Ureter (tissue), 1 donor: ENCODE measurements at regions not wholly inside any gene's neighbourhood (a gene's known extent, or its start where the extent isn't known, plus 50 kb on each side); places are given as distances from the start of the nearest gene placed in this dataset.

Experiments
- DNase-seq: peaks from one replicate; pipeline ENCODE4 v3.0.0-alpha.2; 2020; ENCODE audit warnings: low spot score
- donor health status: DM: yes; HTN: yes; CAD: no.

DNA sequence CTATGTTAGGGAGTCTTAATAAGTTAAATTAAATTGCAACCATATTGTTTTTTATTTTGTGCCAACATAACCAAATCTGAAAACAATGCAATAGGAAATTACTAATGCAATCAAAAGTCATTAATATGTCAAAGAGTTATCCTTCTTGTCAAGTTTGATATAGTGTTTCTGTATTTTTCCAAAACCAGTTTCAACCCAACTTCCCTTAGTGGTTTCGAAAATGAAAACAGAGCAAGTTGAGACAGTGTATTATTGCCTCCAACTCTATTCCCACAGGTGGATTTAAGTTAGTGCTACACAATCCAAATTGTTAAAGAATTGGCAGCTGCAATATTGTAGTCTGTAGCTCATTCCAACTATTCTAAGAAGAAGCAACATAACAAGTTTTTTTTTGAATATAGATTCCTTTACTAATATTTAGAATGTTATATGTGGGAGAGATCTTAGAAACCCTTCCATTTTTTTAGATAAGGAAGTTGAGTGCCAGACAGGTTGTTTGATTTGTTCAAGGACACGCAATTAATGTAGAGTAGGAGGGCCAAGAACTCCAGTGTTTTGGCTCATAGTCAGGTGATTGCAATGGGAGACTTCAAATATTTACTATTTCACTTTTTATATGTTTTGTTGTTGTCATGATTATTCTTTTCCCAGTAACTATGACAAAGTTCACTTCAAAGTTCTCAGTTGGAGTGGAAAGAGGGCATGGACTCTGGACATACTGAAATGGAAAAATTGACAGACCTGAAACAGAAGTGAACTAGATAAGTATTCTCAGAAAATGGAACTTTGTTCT is 282.4 kb upstream of the HSF2 start:
- no peak for DNase-seq

DNA sequence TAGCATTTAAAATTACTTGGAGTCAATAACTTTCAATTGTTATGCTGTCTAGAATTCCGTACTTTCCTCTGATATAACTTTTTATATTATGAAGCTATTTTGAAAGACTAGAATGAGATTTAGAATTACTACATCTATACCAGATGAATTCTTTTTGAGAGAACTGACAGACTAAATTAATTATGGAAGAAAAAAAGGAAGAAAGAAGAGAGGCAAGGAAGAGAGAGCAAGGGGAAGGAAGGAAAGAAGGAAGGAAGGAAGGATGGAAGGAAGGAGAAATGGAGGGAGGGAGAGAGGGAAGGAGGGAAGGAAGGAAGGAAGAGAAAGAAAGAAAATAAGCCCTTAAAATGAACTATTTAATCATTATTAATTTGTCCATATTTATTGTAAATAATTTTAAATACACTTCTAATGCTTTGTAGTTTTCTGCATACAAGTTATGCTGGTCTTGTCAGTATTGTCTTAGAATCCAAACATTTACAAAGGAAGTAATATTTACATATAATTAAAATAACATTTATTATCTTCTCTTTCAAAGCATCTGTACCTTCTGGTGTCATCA is 280.4 kb upstream of the HSF2 start:
- no peak for DNase-seq

DNA sequence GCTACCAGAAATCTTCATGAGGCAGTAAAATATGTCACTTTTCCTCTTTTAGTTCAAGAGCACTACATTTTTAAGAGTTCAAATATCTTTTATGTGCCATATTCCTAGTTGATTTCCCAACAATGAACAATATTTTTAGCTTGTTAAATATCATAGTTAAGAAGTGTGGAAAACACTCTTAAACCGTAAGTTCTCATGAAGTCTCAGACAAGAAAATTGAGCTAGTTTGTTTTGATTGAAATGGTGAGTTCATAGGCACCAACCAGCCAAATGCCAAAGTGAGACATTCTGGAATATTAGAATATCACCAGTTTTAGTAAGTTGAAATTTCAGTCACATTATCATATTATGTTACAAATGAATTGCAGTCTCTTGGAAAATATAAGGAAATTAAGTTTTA is 277.2 kb upstream of the HSF2 start:
- no peak for DNase-seq

GRCh38 chr6:122122686-122123085 is 276.8 kb upstream of the HSF2 start:
- DNase-seq: no peak

DNA sequence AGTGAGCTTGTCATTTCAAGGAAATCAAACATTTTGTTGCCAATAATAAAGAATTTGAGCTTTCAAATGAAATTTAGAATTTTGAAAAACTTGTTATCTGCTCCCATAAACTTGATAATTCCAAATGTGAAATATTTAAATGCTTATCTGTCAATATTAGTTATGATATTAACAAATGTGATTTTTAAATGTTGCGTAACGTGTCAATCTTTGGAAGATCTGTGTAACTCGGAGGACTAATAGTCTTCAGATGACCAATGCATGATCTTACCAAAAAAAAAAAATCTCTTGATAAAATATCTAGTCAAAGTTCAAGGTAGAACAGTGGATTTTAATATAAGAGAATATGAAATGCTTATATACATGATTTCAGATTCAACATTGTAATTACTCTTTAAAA is 274.5 kb upstream of the HSF2 start:
- DNase-seq: no peak

GRCh38 chr6:122126894-122127293 is 272.6 kb upstream of the HSF2 start:
- no peak for DNase-seq

DNA sequence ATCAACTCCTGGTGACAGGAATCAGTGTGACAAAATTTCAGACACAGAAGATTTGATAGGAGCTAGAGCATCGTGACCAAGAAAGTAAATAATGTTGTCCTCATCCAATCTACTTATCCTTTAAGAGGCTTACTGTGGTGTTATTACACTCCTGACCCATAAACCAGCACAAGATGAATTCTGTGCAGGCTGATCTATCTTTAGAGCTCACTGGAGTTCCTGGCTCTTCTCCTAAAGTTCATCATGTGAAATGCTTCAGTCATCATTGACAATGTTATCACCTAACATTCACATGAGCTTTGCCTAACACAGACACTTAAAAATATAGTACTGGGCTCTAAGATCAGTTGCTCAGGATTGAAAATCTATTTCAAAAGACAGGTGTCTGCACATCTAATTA is 271.0 kb upstream of the HSF2 start:
- DNase-seq: no peak

DNA sequence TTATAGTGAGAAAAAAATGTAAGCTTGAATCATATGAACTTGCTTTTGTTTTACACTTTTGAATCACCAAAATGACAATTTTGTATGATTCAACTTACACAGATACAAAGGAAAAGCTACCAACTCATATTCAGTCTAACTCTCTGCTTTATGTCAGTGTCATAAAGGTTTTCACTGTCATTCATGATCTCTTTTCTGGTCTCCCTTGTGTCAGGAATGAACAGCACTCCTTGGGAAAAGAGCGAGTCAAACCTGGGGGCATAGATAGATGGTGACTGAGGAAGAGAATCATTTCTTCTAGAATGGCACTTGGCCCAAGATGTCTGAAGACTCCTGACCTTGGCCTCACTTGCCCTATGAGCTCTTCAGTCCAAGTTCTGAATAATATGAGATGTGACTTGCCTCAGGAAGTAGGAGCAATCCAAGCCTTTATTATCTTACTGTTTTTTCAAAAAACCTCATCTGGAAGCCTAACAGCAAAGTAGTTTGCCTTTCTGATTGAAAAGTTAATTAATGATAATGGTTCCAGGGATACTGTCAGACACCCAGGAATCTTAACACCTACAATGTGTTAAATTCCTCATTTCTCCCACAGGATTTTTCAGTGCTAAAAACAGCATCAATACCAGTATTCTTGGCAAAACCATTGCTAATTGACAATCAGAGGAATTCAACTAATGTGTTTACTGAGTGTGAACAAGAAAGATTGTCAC is 270.0 kb upstream of the HSF2 start:
- DNase-seq: no peak

DNA sequence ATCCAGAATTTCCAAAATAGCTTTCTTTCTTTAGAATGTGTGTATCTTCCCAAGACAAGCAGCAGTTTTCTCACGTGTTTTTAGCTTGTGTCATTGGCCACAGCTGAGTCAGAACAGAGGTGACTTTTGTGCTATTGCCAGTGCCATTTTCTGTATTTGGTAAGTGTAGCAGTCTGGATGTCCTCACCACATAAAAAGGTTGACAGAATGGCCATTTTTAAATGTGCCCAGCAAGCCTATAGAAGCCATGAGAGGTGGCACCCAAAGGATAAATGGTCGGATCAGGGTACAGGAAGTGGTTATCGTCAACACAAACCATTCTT is 269.5 kb upstream of the HSF2 start:
- DNase-seq: no peak

DNA sequence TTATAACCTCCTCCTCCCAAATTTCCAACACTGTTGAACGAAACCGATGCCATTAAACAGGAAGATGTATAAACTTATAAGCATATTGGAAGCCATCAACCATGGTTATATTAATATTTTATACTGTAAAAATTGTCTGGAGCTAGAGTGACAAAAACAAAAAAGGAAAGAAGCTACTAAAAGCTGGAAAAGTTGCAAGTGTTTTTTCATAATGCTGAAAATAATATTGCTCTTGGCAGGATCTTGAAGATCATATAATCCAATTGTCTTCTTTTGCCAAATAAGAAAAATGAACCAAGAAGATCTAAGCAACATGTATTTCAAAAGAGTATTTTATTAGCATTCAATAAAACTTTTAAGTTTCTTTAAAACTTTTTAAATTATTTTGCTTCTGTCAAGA is 268.9 kb upstream of the HSF2 start:
- DNase-seq: no peak

DNA sequence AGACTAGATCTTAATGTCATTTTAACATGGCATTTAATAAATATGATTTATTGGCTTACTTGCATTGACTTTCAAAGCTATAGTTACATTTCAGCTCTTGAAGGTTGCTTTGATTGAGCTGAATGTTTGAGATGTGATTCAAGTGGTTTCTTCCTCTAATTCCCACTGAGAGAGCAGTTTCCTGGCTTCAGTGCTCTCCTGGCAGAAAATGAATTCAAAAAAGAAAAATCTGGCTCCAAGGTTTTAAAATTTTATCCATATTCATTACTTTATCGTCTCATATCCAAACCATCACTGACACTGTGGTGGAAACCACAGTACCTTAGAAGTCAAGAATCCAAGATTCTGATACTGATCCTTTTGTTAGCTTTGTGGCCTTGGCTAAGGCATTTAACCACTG is 263.1 kb upstream of the HSF2 start:
- DNase-seq: no peak

DNA sequence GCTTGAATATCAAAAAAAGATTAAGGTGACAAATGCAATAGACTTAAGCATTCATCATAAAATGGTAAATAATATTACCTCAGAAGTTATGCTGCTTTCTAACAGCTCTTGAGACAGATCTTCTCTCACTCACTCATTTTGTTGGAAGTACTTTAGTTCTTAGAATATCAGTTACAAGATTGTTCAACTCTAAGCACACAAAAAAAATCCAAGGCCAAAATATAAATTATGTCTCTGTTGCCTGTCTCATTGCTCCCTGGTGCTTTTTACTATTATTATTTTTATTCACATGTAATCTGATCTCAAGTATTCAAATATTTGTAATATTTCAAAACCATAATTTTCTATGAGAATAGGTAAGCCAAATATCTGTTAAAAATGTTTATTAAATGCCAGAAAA is 259.4 kb upstream of the HSF2 start:
- no peak for DNase-seq

DNA sequence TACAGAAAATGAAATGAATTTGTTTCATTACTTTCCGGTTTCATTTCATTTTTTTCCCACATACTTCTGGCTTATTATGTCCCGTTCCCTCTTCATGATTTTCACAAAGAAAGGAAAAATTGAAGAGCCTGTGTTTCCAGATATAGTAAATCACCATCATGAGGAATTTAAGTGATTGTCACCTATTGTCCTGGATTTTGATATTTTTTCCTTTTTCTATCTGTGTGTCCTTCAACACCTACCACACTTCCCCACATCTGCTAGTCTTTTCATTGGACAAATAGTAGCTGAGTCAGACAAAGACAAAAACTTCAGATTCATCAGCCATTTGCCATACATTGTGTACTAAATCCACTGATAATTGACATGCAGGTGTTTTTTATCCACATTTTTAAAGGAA is 258.2 kb upstream of the HSF2 start:
- DNase-seq: no peak

DNA sequence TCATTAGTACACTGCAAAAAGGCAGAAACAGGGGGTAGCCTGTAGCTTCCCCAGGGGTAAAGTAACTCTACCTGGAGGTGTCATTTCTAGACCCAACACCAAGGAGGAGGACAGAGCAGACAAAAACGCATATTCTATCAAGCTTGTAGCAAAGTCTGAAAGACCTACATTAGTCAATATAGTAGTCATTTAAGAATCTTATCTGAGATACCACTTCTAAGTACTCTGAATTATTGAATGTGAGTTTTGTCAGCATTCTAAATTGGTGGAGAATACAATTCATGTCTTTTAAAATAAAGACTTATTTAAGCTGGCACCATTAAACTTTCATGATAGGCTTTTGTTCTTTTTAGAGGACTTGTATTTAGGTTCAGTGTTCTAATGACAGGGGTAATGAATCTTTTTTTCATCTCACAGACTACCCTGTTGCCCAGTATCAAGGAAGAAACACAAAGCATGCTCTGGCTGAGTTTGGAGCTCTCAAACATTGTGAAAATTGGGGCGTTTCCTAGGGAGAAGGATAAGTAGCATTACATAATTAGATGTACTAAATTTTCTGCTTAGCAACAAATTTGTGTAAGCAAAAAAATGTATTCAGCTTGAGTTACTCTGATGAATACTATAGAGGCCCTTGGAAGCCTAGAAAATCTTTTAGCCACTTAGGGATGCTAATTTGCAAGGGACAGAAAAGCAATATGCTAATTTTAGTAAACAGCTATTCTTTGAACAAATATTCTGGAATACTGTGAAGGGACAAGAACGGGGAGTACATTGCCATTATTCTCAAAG is 255.4 kb upstream of the HSF2 start:
- DNase-seq: no peak

DNA sequence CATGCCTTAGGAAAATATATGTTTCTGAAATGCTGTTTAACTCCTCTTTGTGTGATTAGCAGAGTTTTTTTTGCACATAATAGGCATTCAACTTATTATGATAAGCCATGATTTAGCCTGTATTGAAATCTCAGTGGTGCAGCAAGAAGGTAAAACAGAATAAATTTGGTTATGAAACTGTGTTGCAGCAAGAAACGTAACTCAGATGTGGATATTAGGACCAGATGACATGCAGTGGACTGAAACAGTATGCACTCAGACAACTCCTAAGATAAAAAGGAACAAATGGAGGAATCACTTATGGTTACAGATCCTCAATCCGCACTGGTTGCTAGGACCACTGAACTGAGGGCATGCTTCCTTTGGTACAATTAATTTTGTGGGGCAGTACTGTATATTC is 254.2 kb upstream of the HSF2 start:
- DNase-seq: no peak

GRCh38 chr6:122145741-122146240 is 253.7 kb upstream of the HSF2 start:
- DNase-seq: no peak

DNA sequence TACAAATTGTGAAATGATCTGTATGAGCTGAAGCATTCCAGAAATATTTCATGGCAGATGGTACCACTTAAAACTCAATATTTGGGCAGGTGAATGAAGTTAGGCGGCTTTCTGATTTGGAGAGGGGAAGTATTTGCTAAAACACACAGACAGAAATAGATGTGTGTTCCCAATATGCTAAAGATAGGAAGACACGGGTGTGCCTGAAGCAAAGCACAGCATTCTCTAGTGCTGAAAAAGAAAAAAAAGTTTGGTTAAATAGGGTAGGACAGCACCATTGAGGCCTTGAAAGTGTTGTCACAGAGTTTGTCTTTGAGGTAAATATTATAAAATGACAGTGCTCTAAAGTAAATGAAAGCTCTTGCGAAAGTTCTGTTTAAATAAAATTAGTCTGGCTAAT is 252.2 kb upstream of the HSF2 start:
- no peak for DNase-seq

DNA sequence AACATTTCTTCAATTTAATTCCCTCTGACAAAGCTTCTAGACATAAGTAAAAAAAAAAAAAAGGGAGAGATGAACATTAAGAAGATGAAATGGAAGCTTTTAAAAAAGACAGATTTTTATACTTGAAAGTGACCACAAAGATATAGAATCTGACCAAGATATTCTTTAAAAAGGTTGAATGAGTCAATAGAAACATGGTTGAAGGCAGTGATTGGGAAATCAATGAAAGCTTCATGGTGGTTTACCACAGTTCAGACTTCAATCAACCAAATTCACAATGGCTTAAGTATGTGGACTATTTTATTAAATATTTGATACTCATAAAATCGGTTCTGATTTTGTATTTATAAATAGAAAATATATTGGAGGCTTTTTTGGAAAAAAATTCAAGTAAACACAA is 248.4 kb upstream of the HSF2 start:
- no peak for DNase-seq

DNA sequence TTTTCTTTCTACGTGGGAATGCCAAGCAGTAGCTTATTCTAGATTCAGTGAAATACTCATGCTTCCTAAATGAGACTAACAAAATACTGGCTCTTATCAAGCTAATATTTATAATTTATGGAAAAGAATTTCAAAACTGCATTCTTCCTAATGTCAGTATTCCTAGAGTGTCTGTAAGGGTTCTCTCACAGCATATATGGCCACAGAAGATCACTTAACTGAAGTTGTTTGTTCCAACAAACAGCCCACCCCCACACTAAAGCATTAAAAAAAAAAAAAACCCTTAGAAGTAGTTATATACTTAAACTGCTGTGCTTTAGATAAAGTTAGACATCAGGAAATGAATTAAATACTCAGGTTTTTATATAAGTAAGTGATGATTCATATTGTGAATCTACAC is 247.7 kb upstream of the HSF2 start:
- no peak for DNase-seq

DNA sequence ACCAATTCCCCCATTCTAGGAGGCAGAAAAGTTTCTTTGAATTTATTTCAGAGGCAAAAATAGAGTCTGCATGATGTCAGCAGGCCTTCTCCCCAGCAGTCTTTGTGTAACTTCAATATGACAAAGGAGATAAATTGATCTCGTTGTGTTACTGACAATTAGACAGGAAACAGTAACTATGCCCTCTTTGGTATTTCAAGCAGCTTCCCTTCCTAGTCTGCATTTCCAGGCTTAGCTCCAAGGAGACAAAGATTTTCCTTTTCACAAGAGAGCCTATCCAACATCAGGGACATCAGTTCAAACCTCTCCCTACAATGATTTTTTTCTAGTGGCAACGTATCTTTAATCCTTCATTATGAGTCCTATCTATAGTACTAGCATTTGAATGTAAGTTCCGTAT is 245.9 kb upstream of the HSF2 start:
- DNase-seq: no peak

GRCh38 chr6:122154155-122154554 is 245.3 kb upstream of the HSF2 start:
- DNase-seq: no peak

DNA sequence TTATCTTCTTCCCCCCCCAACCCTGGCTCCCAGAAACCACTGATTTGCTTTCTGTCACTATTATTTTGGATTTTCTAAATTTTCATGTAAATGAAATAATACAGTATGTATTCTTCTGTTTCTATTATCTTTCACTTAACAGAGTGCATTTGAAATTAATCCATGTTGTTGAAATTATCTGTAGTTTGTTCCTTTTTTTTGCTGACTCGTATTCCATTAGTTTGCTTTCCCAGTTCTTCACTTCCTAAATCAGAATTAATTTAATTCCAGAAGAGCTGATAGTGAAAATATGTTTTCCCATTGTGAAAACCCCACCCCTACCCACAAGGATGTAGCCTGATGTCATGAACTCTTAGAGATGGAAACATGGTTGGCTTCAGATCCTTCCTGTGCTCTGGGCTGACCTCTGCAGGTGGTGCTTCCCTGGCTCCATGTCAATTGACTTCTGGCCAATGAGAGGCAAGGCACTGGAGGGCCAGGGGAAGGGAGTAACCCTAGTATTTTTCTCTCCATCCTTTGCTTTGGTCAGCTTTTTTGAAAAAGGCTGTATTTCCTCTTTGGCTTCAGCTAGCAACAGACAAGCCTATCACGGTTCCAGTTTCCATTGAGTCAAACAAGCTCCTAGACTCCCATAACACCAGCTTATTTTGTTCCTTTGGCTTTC is 244.4 kb upstream of the HSF2 start:
- DNase-seq: no peak
